ENCODE measurements at regions not wholly inside any gene's neighbourhood (a gene's known extent, or its start where the extent isn't known, plus 50 kb on each side); places are given as distances from the start of the nearest gene placed in this dataset.
A peak's percentile ranks its signal among the peaks of the same experiment; 100 is the strongest.

DNA sequence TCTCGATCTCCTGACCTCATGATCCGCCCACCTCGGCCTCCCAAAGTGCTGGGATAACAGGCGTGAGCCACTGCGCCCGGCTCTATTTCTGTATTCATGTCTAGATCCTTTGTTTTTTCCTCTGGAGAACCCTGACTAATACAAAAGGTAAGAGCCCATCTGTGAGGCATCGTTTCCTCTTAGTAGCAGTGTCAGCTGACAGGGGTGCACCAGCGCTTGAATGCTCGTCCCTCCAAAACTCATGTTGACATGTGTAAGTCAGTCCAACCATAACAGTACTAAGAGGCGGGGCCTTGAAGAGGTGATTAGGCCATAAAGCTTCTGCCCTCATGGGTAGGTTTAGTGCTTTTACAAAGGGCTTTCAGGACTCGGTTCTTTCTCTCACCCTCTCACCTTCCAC lies 470.1 kb upstream of the B3GAT1 start:
- no CpG with 5 or more reads among the region's 11 CpGs for WGBS (ENCODE audit: insufficient coverage, low lambda C conversion rate)
- Histone ChIP-seq H3K36me3 (ENCODE audit: control insufficient read depth, insufficient read depth, low read length) (no peaks in the 10 kb centered on the region), H3K27me3 (ENCODE audit: control insufficient read depth, insufficient read depth, low read length) (peaks cover 14% of the 10 kb centered on the region), H3K4me3 (ENCODE audit: low read length) (no peak overlapping the region), H3K27ac (ENCODE audit: low read length) (no peak overlapping the region), H3K4me1 (ENCODE audit: control insufficient read depth, insufficient read depth, low read length) (no peaks in the 10 kb centered on the region), H3K9me3 (ENCODE audit: control insufficient read depth, low read depth, low read length) (no peaks in the 10 kb centered on the region)
- no peak for DNase-seq

DNA sequence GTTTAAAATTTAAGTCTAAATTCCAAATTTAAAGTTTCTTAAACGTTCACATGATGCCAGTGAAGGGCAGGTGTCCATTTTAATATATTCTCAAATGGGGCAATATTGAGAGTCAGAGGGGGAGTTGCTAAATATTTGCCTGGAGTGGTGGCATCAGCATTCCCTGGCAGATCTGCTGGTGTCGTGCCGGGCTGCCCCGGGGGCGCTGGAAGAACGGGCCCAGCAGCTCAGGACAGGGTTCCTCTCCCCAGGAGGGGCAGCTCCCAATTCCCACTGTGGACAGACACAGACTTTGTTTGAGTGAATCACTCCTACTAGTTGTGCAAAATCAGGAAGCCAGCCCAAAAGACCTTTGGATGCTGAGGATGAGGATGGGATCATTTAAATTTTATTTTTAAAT lies 468.7 kb upstream of the B3GAT1 start:
- Histone ChIP-seq H3K4me3 (ENCODE audit: low read length) (no peak overlapping the region), H3K36me3 (ENCODE audit: control insufficient read depth, insufficient read depth, low read length) (no peaks in the 10 kb centered on the region), H3K27me3 (ENCODE audit: control insufficient read depth, insufficient read depth, low read length) (peaks cover 17% of the 10 kb centered on the region), H3K9me3 (ENCODE audit: control insufficient read depth, low read depth, low read length) (no peaks in the 10 kb centered on the region), H3K27ac (ENCODE audit: low read length) (no peak overlapping the region), H3K4me1 (ENCODE audit: control insufficient read depth, insufficient read depth, low read length) (no peaks in the 10 kb centered on the region)
- no peak for DNase-seq
- WGBS (ENCODE audit: insufficient coverage, low lambda C conversion rate): no CpG with 5 or more reads among the region's 6 CpGs

DNA sequence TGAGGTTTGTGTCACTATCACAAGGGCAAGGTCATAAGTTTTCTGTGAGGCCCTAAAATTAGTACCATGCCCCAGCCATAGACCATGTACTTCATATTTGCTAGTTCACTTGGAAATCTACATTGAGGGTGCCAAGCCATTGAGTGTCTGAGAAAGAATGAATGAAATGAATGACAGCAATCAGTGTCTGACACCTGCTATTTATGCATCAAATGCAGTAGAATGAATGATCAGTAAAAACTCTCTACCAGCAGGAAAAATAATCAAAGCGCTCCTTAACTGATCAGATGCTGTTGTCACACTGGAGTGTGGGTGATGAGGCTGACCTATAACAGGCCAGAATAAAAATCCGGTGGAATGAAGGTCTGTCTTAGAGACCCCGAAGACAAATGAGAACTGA lies 467.9 kb upstream of the B3GAT1 start:
- WGBS (ENCODE audit: insufficient coverage, low lambda C conversion rate): no CpG with 5 or more reads among the region's 3 CpGs
- DNase-seq: no peak
- H3K4me1 ChIP-seq (ENCODE audit: control insufficient read depth, insufficient read depth, low read length): no peaks in the 10 kb centered on the region

DNA sequence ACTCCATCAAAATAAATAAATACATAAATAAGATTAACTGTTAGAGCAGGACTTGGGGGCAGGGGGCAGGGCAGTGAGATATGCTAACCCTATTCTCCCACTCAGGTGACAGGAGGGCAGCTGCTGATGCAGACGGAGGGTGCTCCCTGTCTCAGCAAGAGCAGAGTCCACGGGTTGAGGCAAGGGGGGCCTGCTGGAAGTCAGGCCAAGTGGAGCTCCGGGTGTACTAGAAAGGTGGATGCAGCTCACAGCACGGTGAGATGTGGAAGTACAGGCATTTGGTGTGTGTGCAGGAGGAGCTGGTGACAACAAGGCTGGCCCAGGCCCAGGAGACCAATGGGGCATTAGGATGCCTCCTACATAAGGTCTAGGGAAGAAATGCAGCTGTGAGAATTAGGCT lies 467.3 kb upstream of the B3GAT1 start:
- no peaks in the 10 kb centered on the region for H3K4me1 ChIP-seq (ENCODE audit: control insufficient read depth, insufficient read depth, low read length)
- no peak for DNase-seq
- no CpG with 5 or more reads among the region's 4 CpGs for WGBS (ENCODE audit: insufficient coverage, low lambda C conversion rate)
- no peaks in the 10 kb centered on the region for H3K9me3 ChIP-seq (ENCODE audit: control insufficient read depth, low read depth, low read length)
- H3K27ac ChIP-seq (ENCODE audit: low read length): no peak overlapping the region
- H3K27me3 ChIP-seq (ENCODE audit: control insufficient read depth, insufficient read depth, low read length): peaks cover 13% of the 10 kb centered on the region
- H3K36me3 ChIP-seq (ENCODE audit: control insufficient read depth, insufficient read depth, low read length): no peaks in the 10 kb centered on the region
- no peak overlapping the region for H3K4me3 ChIP-seq (ENCODE audit: low read length)

More for the DNA sequence above, 467.9 kb upstream of the B3GAT1 start:
- Histone ChIP-seq H3K27me3 (ENCODE audit: control insufficient read depth, insufficient read depth, low read length) (peaks cover 16% of the 10 kb centered on the region), H3K4me3 (ENCODE audit: low read length) (no peak overlapping the region), H3K27ac (ENCODE audit: low read length) (no peak overlapping the region), H3K36me3 (ENCODE audit: control insufficient read depth, insufficient read depth, low read length) (no peaks in the 10 kb centered on the region), H3K9me3 (ENCODE audit: control insufficient read depth, low read depth, low read length) (no peaks in the 10 kb centered on the region)

DNA sequence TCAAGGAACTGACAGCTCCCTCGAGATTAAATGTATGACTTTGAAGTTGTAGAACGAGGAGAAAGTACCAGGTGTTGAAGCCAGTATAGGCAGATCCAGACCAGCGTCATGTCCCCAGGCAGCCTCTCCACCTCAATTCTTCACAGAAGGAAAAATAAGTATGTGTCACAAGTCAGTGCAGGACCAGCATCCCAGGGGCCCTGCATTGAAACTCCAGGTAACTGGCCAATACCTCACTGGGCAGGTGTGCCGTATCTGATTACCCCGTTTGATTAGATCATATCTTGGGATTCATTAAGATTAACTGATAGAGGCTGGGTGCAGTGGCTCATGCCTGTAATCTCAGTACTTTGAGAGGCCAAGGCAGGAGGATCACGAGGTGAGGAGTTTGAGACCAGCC lies 466.7 kb upstream of the B3GAT1 start:
- Histone ChIP-seq H3K4me1 (ENCODE audit: control insufficient read depth, insufficient read depth, low read length) (no peaks in the 10 kb centered on the region), H3K36me3 (ENCODE audit: control insufficient read depth, insufficient read depth, low read length) (no peaks in the 10 kb centered on the region), H3K4me3 (ENCODE audit: low read length) (no peak overlapping the region), H3K27ac (ENCODE audit: low read length) (no peak overlapping the region), H3K27me3 (ENCODE audit: control insufficient read depth, insufficient read depth, low read length) (peaks cover 13% of the 10 kb centered on the region), H3K9me3 (ENCODE audit: control insufficient read depth, low read depth, low read length) (no peaks in the 10 kb centered on the region)
- WGBS (ENCODE audit: insufficient coverage, low lambda C conversion rate): no CpG with 5 or more reads among the region's 6 CpGs
- no peak for DNase-seq

DNA sequence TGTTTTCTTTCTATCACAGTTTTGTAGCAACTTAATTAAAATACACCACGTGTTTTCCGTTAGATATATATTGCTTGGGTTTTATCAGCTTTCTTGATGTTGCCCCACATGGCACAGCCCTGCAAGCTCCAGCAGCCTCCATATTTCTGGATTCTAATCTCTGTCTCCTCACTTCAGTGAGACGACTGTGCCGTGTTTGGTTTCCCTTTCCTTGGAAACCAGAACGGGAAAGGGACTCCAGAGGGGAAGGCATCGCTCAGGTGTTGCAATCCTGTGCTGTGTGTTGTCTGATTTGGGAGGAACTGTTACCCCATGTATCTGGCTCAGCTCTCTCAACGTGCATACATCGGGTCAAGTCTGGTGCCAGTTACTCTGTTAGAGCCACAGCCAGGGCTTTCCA lies 464.2 kb upstream of the B3GAT1 start:
- Histone ChIP-seq H3K36me3 (ENCODE audit: control insufficient read depth, insufficient read depth, low read length) (no peaks in the 10 kb centered on the region), H3K27me3 (ENCODE audit: control insufficient read depth, insufficient read depth, low read length) (peaks cover 3% of the 10 kb centered on the region), H3K27ac (ENCODE audit: low read length) (no peak overlapping the region), H3K9me3 (ENCODE audit: control insufficient read depth, low read depth, low read length) (no peaks in the 10 kb centered on the region), H3K4me1 (ENCODE audit: control insufficient read depth, insufficient read depth, low read length) (no peaks in the 10 kb centered on the region), H3K4me3 (ENCODE audit: low read length) (no peak overlapping the region)
- WGBS (ENCODE audit: insufficient coverage, low lambda C conversion rate): 87% methylated on average over 2 of the region's 8 CpGs
- no peak for DNase-seq

DNA sequence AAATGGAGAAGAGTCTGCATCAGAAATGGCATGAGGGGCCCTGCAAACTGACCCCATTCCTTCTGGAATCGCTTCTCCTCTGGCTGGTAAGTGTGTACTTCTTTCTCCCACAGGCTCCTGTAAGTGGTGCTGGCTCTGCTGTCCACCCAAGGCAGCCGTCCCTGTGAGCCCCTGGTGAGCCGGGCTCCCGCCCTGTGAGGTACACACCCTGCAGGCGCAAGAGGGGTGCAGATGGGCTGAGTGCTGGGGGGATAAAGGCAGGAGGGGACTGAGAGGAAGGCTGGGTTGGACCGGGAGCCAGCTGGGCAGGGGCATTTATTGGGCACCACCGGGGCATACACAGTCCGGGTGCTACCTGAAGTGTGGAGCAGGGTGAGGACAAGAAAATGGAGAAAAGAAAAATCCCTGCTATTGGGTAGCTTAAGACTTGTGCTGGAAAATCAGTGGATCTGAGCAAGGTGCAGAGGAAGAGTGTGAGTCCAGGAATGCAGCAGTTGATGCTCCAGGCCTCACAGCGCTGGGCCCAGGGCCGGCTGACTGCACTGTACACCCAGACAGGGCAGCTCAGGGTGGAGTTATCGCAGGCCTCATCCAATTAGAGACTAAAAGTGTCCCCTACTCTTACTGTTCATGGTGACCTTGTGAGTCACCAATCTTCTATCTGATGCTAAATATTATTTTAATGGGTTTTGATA lies 455.1 kb upstream of the B3GAT1 start:
- Histone ChIP-seq H3K9me3 (ENCODE audit: control insufficient read depth, low read depth, low read length) (no peaks in the 10 kb centered on the region), H3K27me3 (ENCODE audit: control insufficient read depth, insufficient read depth, low read length) (no peaks in the 10 kb centered on the region), H3K27ac (ENCODE audit: low read length) (no peak overlapping the region), H3K36me3 (ENCODE audit: control insufficient read depth, insufficient read depth, low read length) (no peaks in the 10 kb centered on the region), H3K4me3 (ENCODE audit: low read length) (no peak overlapping the region), H3K4me1 (ENCODE audit: control insufficient read depth, insufficient read depth, low read length) (no peaks in the 10 kb centered on the region)
- no CpG with 5 or more reads among the region's 11 CpGs for WGBS (ENCODE audit: insufficient coverage, low lambda C conversion rate)
- no peak for DNase-seq

DNA sequence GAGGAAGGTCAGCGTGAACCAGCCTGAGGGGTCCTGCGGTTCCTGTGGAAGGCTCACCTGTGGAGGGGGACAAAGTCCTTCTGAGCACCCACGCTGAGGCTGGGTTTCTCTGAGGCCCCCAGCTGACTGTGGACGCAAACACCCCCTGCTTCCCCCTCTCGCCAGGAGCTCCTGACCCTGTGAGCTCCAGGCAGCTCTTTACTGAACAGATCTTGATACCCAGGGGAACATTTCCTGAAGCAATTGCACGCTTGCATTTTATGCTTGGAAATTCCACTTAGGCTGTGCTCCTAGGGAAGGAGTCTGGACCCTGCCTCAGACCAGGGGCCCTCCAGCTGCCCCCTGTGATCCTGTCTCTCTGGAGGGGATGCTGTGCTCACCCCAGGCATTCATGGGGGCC lies 454.2 kb upstream of the B3GAT1 start:
- no peaks in the 10 kb centered on the region for H3K4me1 ChIP-seq (ENCODE audit: control insufficient read depth, insufficient read depth, low read length)
- no peaks in the 10 kb centered on the region for H3K36me3 ChIP-seq (ENCODE audit: control insufficient read depth, insufficient read depth, low read length)
- DNase-seq: no peak
- no peak overlapping the region for H3K4me3 ChIP-seq (ENCODE audit: low read length)
- no peaks in the 10 kb centered on the region for H3K9me3 ChIP-seq (ENCODE audit: control insufficient read depth, low read depth, low read length)
- H3K27ac ChIP-seq (ENCODE audit: low read length): no peak overlapping the region
- no CpG with 5 or more reads among the region's 6 CpGs for WGBS (ENCODE audit: insufficient coverage, low lambda C conversion rate)
- no peaks in the 10 kb centered on the region for H3K27me3 ChIP-seq (ENCODE audit: control insufficient read depth, insufficient read depth, low read length)

DNA sequence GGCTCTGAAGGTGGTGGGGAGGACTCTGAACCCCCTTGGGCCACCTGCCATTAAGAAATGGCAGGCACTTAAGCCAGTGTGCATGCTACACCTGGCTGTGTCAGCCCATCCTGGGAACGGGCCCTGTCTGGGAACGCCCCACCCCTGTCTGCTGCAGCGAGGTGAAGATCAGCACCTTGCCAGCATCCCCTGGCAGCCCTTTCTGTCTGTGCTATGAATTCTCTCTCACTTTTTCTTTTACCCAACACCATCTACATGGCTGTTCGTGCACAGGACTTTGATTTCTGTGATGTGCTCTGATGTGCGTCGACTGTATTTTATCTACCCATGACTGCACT lies 452.9 kb upstream of the B3GAT1 start:
- H3K27me3 ChIP-seq (ENCODE audit: control insufficient read depth, insufficient read depth, low read length): no peaks in the 10 kb centered on the region
- 90% methylated on average over 3 of the region's 6 CpGs for WGBS (ENCODE audit: insufficient coverage, low lambda C conversion rate)
- no peak overlapping the region for H3K27ac ChIP-seq (ENCODE audit: low read length)
- H3K4me1 ChIP-seq (ENCODE audit: control insufficient read depth, insufficient read depth, low read length): no peaks in the 10 kb centered on the region
- no peak for DNase-seq
- no peaks in the 10 kb centered on the region for H3K36me3 ChIP-seq (ENCODE audit: control insufficient read depth, insufficient read depth, low read length)
- H3K4me3 ChIP-seq (ENCODE audit: low read length): no peak overlapping the region
- H3K9me3 ChIP-seq (ENCODE audit: control insufficient read depth, low read depth, low read length): no peaks in the 10 kb centered on the region

DNA sequence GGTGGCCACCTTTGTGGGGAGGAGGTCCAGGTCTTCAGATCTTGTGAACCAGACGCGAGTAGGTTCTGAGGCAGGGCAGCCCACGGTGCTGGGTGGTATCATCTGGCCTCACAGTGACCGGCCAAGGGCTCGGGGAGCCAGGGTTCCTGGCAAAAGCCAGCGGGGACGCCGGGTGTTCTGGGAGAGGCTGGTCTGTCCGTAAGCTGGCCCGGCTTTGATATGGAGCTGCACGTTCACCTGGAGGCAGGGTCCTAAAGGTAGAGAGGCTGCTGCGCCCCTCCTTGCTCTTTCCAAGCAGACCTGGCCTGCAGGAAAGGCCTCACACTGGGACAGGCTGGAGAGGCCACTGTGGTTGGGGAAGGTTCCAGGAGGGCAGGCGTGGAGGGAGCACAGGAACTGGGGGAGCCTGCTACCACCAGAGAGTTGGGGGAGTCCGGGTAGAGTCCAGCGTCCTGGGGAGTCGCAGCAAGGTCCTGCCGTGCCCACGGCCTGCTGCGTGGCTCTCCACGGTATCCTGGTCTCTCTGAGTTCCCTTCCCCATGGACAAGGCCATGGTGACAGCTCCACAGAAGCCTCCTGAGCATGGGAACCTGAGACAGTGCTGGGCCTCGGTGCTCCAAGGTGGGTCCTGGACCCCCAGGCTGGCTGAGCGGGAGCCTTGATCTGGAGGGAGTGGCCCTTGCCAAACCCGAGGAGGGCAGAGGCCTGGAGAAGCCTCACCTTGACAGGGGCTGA lies 452.4 kb upstream of the B3GAT1 start:
- Histone ChIP-seq H3K36me3 (ENCODE audit: control insufficient read depth, insufficient read depth, low read length) (no peaks in the 10 kb centered on the region), H3K4me3 (ENCODE audit: low read length) (no peak overlapping the region), H3K27ac (ENCODE audit: low read length) (no peak overlapping the region), H3K9me3 (ENCODE audit: control insufficient read depth, low read depth, low read length) (no peaks in the 10 kb centered on the region), H3K4me1 (ENCODE audit: control insufficient read depth, insufficient read depth, low read length) (no peaks in the 10 kb centered on the region), H3K27me3 (ENCODE audit: control insufficient read depth, insufficient read depth, low read length) (no peaks in the 10 kb centered on the region)
- WGBS (ENCODE audit: insufficient coverage, low lambda C conversion rate): no CpG with 5 or more reads among the region's 23 CpGs
- DNase-seq: no peak

DNA sequence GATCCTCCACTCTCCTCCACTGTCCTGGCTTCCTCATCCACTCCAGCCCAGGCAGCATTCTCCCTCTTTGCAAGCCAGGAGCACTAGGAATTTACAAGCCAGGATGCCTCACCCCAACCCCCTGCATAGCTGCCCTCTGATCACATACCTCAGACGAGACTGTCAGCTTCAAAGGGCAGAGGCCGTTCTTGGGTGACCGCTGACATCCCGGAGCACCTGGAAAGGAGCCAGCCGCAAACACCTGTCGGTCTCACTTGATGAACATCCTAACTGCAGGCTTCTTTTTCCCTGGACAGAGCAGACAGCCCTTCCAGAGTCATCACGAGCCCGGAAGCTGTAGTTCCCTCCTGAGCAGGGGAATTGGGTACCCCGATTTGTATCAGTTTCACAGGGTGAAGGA lies 451.3 kb upstream of the B3GAT1 start:
- Histone ChIP-seq H3K4me3 (ENCODE audit: low read length) (no peak overlapping the region), H3K27ac (ENCODE audit: low read length) (no peak overlapping the region), H3K9me3 (ENCODE audit: control insufficient read depth, low read depth, low read length) (no peaks in the 10 kb centered on the region), H3K27me3 (ENCODE audit: control insufficient read depth, insufficient read depth, low read length) (no peaks in the 10 kb centered on the region), H3K4me1 (ENCODE audit: control insufficient read depth, insufficient read depth, low read length) (no peaks in the 10 kb centered on the region), H3K36me3 (ENCODE audit: control insufficient read depth, insufficient read depth, low read length) (no peaks in the 10 kb centered on the region)
- peak; percentile 38 to 76 for DNase-seq
- no CpG with 5 or more reads among the region's 9 CpGs for WGBS (ENCODE audit: insufficient coverage, low lambda C conversion rate)

Data from large intestine (tissue), 3 donors.